DOHH2 (cell line): ENCODE measurements at regions not wholly inside any gene's neighbourhood (a gene's known extent, or its start where the extent isn't known, plus 50 kb on each side); places are given as distances from the start of the nearest gene placed in this dataset.

Source experiments
- H3F3A ChIP-seq: fragments of 200-600 bp; sonication (generic), shearing (Covaris generic); 2 replicates; pipeline ENCODE4 v1.6.0; 2016; ENCODE audit warnings: antibody characterized with exemption, mild to moderate bottlenecking; ENCODE audit not compliant: control insufficient read depth, insufficient read depth
- H3K27ac ChIP-seq: fragments of 200-600 bp; sonication (generic); 2 replicates; pipeline ENCODE4 v1.5.1; 2014; ENCODE audit warnings: low read depth, mild to moderate bottlenecking, low read length, moderate library complexity
- H3K27me3 ChIP-seq: fragments of 200-600 bp; sonication (generic); 2 replicates; pipeline ENCODE4 v1.6.1; 2014; ENCODE audit warnings: mild to moderate bottlenecking, low read length, mixed read lengths; ENCODE audit not compliant: control insufficient read depth
- H3K36me3 ChIP-seq: fragments of 200-600 bp; sonication (generic); 2 replicates; pipeline ENCODE4 v1.6.1; 2014; ENCODE audit warnings: mild to moderate bottlenecking, low read length, moderate library complexity, mixed read lengths; ENCODE audit not compliant: control insufficient read depth
- H3K4me1 ChIP-seq: fragments of 200-600 bp; sonication (generic); 2 replicates; pipeline ENCODE4 v1.6.1; 2014; ENCODE audit warnings: mild to moderate bottlenecking, low read length, mixed read lengths; ENCODE audit not compliant: control insufficient read depth
- H3K4me2 ChIP-seq: fragments of 200-600 bp; sonication (generic); 2 replicates; pipeline ENCODE4 v1.6.0; 2014; ENCODE audit warnings: mild to moderate bottlenecking, low read length, moderate library complexity
- H3K4me3 ChIP-seq: fragments of 200-600 bp; sonication (generic); 2 replicates; pipeline ENCODE4 v1.5.1; 2014; ENCODE audit warnings: mild to moderate bottlenecking, low read length, mixed read lengths
- H3K79me2 ChIP-seq: fragments of 200-600 bp; sonication (generic); 2 replicates; pipeline ENCODE4 v1.6.1; 2014; ENCODE audit warnings: mild to moderate bottlenecking, low read length, mixed read lengths; ENCODE audit not compliant: control insufficient read depth
- H3K9me2 ChIP-seq: fragments of 200-600 bp; sonication (generic); replicated peaks from 2 replicates; pipeline ENCODE4 v1.6.1; 2014; ENCODE audit warnings: mild to moderate bottlenecking, low read length, mixed read lengths; ENCODE audit not compliant: control insufficient read depth
- H3K9me3 ChIP-seq: fragments of 200-600 bp; sonication (generic); 2 replicates; pipeline ENCODE4 v1.6.1; 2014; ENCODE audit warnings: antibody characterized with exemption, low read length, mixed read lengths; ENCODE audit not compliant: control insufficient read depth, insufficient read depth
- H4K20me1 ChIP-seq: fragments of 200-600 bp; sonication (generic); 2 replicates; pipeline ENCODE4 v1.6.0; 2014; ENCODE audit warnings: low read depth, mild to moderate bottlenecking, antibody characterized with exemption, low read length, moderate library complexity; ENCODE audit not compliant: control insufficient read depth, insufficient read depth
- EZH2phosphoT487 ChIP-seq: fragments of 200-600 bp; sonication (generic); IDR thresholded peaks from 2 replicates; pipeline ENCODE4 v1.6.1; 2017; ENCODE audit warnings: borderline replicate concordance, mild to moderate bottlenecking, antibody characterized with exemption, low read length, moderate library complexity, mixed read lengths
- TF ChIP-seq, protein P1 (sequence below): fragments of 200-600 bp; sonication (generic); IDR thresholded peaks from one replicate; pipeline ENCODE4 v1.5.1; 2014; ENCODE audit warnings: antibody characterized with exemption, mild to moderate bottlenecking, low read depth, low read length; ENCODE audit not compliant: poor library complexity, severe bottlenecking

DNA sequence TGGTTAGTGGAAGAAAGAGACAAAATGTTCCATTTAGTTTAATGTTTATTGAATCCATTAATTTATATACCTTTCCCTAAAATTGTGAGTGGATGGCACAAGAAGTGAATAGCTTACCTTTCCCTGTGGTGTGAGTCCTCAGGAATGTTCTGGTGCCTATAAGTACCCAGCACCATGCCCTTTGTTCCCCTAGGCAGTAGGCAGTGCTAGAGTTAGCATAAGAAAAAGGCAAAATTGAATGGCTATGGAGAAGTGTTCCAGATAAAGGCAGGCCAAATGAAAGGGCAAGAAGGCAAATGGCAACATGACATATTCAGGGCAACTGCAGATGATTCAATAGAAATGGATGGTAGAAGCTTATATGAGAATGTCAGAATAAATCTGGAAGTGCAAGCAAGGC lies 370.8 kb upstream of the PTGER4 start:
- Histone ChIP-seq H3K27me3 (no peaks in the 10 kb centered on the region), H3K4me1 (no peaks in the 10 kb centered on the region), H3K36me3 (no peaks in the 10 kb centered on the region), H3K4me3 (no peak overlapping the region), H3K9me3 (no peaks in the 10 kb centered on the region), H3K9me2 (no peaks in the 10 kb centered on the region; the same call in 1 of the 2 replicates), H3K4me2 (no peak overlapping the region), H3K79me2 (no peaks in the 10 kb centered on the region), H3F3A (no peaks in the 10 kb centered on the region), H4K20me1 (no peaks in the 10 kb centered on the region), H3K27ac (no peak overlapping the region)
- TF ChIP-seq, protein P1, sequence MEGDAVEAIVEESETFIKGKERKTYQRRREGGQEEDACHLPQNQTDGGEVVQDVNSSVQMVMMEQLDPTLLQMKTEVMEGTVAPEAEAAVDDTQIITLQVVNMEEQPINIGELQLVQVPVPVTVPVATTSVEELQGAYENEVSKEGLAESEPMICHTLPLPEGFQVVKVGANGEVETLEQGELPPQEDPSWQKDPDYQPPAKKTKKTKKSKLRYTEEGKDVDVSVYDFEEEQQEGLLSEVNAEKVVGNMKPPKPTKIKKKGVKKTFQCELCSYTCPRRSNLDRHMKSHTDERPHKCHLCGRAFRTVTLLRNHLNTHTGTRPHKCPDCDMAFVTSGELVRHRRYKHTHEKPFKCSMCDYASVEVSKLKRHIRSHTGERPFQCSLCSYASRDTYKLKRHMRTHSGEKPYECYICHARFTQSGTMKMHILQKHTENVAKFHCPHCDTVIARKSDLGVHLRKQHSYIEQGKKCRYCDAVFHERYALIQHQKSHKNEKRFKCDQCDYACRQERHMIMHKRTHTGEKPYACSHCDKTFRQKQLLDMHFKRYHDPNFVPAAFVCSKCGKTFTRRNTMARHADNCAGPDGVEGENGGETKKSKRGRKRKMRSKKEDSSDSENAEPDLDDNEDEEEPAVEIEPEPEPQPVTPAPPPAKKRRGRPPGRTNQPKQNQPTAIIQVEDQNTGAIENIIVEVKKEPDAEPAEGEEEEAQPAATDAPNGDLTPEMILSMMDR: no peak
- no peak for TF ChIP-seq EZH2phosphoT487

DNA sequence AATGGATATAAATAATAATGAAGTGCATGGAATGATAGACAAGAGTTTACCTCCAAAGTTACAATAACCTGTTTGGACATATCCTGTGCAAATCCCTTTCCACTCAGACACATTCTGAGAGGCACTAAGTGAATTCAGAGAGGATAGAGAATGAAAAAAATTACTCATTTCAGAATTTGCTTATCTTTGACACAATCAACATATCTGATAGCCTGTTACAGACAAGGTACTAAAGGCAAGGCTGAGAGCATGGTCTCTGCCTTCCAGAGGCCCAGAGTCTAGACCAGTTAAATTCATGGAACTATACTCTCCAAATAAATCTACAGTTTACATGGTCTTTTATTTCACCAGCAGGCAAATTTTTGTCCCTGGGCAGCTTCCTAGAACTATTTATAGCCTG lies 371.8 kb upstream of the PTGER4 start:
- no peaks in the 10 kb centered on the region for H3K36me3 ChIP-seq
- no peak for TF ChIP-seq EZH2phosphoT487
- TF ChIP-seq, protein P1: no peak
- no peaks in the 10 kb centered on the region for H3K79me2 ChIP-seq
- no peaks in the 10 kb centered on the region for H3F3A ChIP-seq
- no peak overlapping the region for H3K4me3 ChIP-seq
- no peak overlapping the region for H3K27ac ChIP-seq
- no peaks in the 10 kb centered on the region for H3K27me3 ChIP-seq
- H3K4me1 ChIP-seq: no peaks in the 10 kb centered on the region
- H3K9me3 ChIP-seq: no peaks in the 10 kb centered on the region
- H4K20me1 ChIP-seq: no peaks in the 10 kb centered on the region
- H3K4me2 ChIP-seq: no peak overlapping the region
- no peaks in the 10 kb centered on the region; the same call in 1 of the 2 replicates for H3K9me2 ChIP-seq

DNA sequence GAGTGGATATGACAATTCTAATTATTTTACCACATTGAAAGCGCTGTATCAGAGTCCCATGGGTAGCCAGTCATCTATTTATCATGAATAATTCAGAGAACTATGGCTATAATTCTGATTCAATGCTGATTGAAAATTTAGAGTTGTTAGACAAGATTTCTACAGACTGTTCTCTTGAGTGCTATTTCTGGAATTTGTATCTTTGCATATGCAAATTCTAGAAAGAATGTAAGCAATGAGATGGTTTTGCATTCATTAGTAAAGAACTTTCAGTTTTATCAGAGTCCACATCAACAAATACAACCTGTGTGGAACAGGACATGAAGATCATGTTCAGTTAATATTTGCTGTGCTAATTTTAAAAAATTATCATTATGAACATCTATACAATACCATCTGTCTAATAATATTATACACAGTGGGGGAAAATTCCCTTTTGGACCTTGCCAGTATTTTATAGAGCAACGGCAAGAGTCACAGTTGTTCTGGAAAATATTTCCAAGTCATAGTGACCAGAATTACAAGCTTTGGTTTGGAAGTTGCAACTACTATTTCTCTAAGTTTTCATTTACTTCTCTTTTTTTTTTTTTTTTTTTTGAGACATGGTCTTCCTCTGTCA lies 372.7 kb upstream of the PTGER4 start:
- Histone ChIP-seq H3F3A (no peaks in the 10 kb centered on the region), H3K36me3 (no peaks in the 10 kb centered on the region), H3K79me2 (no peaks in the 10 kb centered on the region), H3K9me2 (no peaks in the 10 kb centered on the region; the same call in 1 of the 2 replicates), H3K4me2 (no peak overlapping the region), H3K4me3 (no peak overlapping the region), H3K9me3 (no peaks in the 10 kb centered on the region), H3K27ac (no peak overlapping the region), H4K20me1 (no peaks in the 10 kb centered on the region), H3K4me1 (no peaks in the 10 kb centered on the region), H3K27me3 (no peaks in the 10 kb centered on the region)
- no peak for TF ChIP-seq EZH2phosphoT487
- TF ChIP-seq, protein P1: no peak
